GM23338 (cell line): ENCODE measurements at regions not wholly inside any gene's neighbourhood (a gene's known extent, or its start where the extent isn't known, plus 50 kb on each side); places are given as distances from the start of the nearest gene placed in this dataset.

Source experiments
- ATAC-seq: fragments of 200-7000 bp; cut with Tn5 transposase; 3 replicates; pipeline ENCODE4 v1.9.1; 2020
- DNase-seq: peaks from one replicate; pipeline ENCODE4 v3.0.0-alpha.2; 2015; ENCODE audit warnings: low spot score
- H2AFZ ChIP-seq: fragments of 200-600 bp; sonication (generic); 2 replicates; pipeline ENCODE4 v1.8.0; 2016; ENCODE audit warnings: antibody characterized with exemption, mild to moderate bottlenecking, moderate library complexity
- H3F3A ChIP-seq: fragments of 200-600 bp; sonication (generic); replicated peaks from 2 replicates; pipeline ENCODE4 v1.8.0; 2017; ENCODE audit warnings: antibody characterized with exemption, mixed run types, low read depth
- H3K27ac ChIP-seq: fragments of 200-600 bp; sonication (generic); 2 replicates; pipeline ENCODE4 v1.6.1; 2016; ENCODE audit warnings: low read depth
- H3K27me3 ChIP-seq: fragments of 200-600 bp; sonication (generic); 2 replicates; pipeline ENCODE4 v1.8.0; 2016; ENCODE audit warnings: mild to moderate bottlenecking, mixed run types, moderate library complexity; ENCODE audit not compliant: insufficient read depth
- H3K36me3 ChIP-seq: fragments of 200-600 bp; sonication (generic); 2 replicates; pipeline ENCODE4 v1.8.0; 2016; ENCODE audit warnings: mild to moderate bottlenecking; ENCODE audit not compliant: insufficient read depth
- H3K4me1 ChIP-seq: fragments of 200-600 bp; sonication (generic); 2 replicates; pipeline ENCODE4 v1.8.0; 2016; ENCODE audit warnings: mild to moderate bottlenecking, moderate library complexity; ENCODE audit not compliant: insufficient read depth
- H3K4me2 ChIP-seq: fragments of 200-600 bp; sonication (generic); 2 replicates; pipeline ENCODE4 v1.7.1; 2017; ENCODE audit warnings: mixed run types
- H3K4me3 ChIP-seq: fragments of 200-600 bp; sonication (generic); 2 replicates; pipeline ENCODE4 v1.6.1; 2016; ENCODE audit warnings: mixed run types
- H3K79me2 ChIP-seq: fragments of 200-600 bp; sonication (generic); replicated peaks from 2 replicates; pipeline ENCODE4 v1.8.0; 2017; ENCODE audit warnings: mild to moderate bottlenecking; ENCODE audit not compliant: insufficient read depth
- H3K9me2 ChIP-seq: fragments of 200-600 bp; sonication (generic); 2 replicates; pipeline ENCODE4 v1.8.0; 2017; ENCODE audit not compliant: insufficient read depth
- H4K20me1 ChIP-seq: fragments of 200-600 bp; sonication (generic); replicated peaks from 2 replicates; pipeline ENCODE4 v1.8.0; 2017; ENCODE audit warnings: mild to moderate bottlenecking; ENCODE audit not compliant: insufficient read depth
- H3K27ac Mint-ChIP-seq: 2 replicates; pipeline ENCODE4 v1.8.0; 2020; ENCODE audit warnings: inconsistent platforms, mild to moderate bottlenecking, moderate library complexity, mixed read lengths
- H3K27me3 Mint-ChIP-seq: 3 replicates; pipeline ENCODE4 v1.8.0; 2022; ENCODE audit warnings: low read depth, mild to moderate bottlenecking, moderate library complexity, mixed read lengths, inconsistent platforms; ENCODE audit not compliant: insufficient read depth, poor library complexity
- H3K36me3 Mint-ChIP-seq: 3 replicates; pipeline ENCODE4 v1.8.0; 2021; ENCODE audit warnings: low read depth, mild to moderate bottlenecking, inconsistent platforms, moderate library complexity, mixed read lengths
- H3K4me1 Mint-ChIP-seq: 3 replicates; pipeline ENCODE4 v1.8.0; 2020; ENCODE audit warnings: mild to moderate bottlenecking, inconsistent platforms, mixed read lengths
- H3K4me3 Mint-ChIP-seq: 3 replicates; pipeline ENCODE4 v1.8.0; 2021; ENCODE audit warnings: moderate library complexity, mild to moderate bottlenecking, inconsistent platforms, mixed read lengths
- H3K9me3 Mint-ChIP-seq: 3 replicates; pipeline ENCODE4 v1.8.0; 2020; ENCODE audit warnings: moderate library complexity, mild to moderate bottlenecking, inconsistent platforms, mixed read lengths
- EZH2 ChIP-seq: fragments of 200-600 bp; sonication (generic); IDR thresholded peaks from one replicate; pipeline ENCODE4 v1.8.0; 2017; ENCODE audit warnings: antibody characterized with exemption, mild to moderate bottlenecking, low read depth; ENCODE audit not compliant: unreplicated experiment
- JUNB ChIP-seq: IDR thresholded peaks from one replicate; pipeline ENCODE4 v1.6.1; 2016; ENCODE audit warnings: antibody characterized with exemption; ENCODE audit not compliant: unreplicated experiment
- NANOG ChIP-seq: IDR thresholded peaks from 2 replicates; pipeline ENCODE4 v1.6.1; 2016; ENCODE audit warnings: antibody characterized with exemption, borderline replicate concordance
- STAT1 ChIP-seq: IDR thresholded peaks from one replicate; pipeline ENCODE4 v1.6.1; 2016; ENCODE audit warnings: antibody characterized with exemption; ENCODE audit not compliant: unreplicated experiment
- ZNF114 ChIP-seq: fragments of 250-450 bp; sonication (Bioruptor Pico); IDR thresholded peaks from 2 replicates; pipeline ENCODE4 v1.5.0; 2020; ENCODE audit warnings: mild to moderate bottlenecking, moderate library complexity
- TF ChIP-seq, protein P1 (sequence below): IDR thresholded peaks from 2 replicates; pipeline ENCODE4 v1.6.1; 2016; ENCODE audit warnings: antibody characterized with exemption
- TF ChIP-seq, protein P2 (sequence below), 2 experiments: fragments of 200-600 bp in 1 of 2; sonication (generic) in 1 of 2; conservative IDR thresholded peaks; 2 replicates each; pipeline versions ENCODE4 v1.5.1 to v1.6.1; 2016 to 2017; ENCODE audit warnings: antibody characterized with exemption in 2 of 2, low read depth in 2 of 2, mild to moderate bottlenecking in 2 of 2, moderate library complexity in 1 of 2
- TF ChIP-seq, protein P3 (sequence below): fragments of 250-450 bp; sonication (Bioruptor Pico); IDR thresholded peaks from 2 replicates; pipeline ENCODE4 v1.5.0; 2020; ENCODE audit warnings: mild to moderate bottlenecking, moderate library complexity

DNA sequence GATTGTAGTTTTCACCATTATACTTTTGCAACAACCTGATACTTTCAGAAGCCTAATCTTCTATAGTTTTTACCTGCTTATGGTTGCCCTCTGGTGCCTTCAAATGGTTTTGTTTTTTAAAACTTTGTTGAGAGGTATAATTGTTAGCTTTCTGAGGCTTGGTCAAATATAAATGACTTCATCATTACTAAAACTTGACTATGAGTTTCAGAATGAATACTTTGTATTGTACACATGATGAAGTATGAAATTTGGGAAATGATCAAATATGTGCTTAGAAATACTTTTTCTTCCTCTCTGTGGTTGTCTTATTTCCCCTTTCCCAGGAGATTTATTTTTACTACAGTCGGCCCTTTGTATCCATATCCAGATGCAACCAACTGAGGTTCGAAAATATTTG is 151.8 kb upstream of the B3GALT2 start:
- Mint-ChIP-seq H3K36me3 (peaks cover 5% of the 10 kb centered on the region; the same call in 1 of the 3 replicates), H3K27ac (no peak overlapping the region), H3K27me3 (no peaks in the 10 kb centered on the region), H3K9me3 (peaks cover 4% of the 10 kb centered on the region; the same call in 2 of the 3 replicates), H3K4me1 (peaks cover 2% of the 10 kb centered on the region; the same call in 1 of the 3 replicates), H3K4me3 (no peak overlapping the region)
- Histone ChIP-seq H3F3A (no peaks in the 10 kb centered on the region), H3K4me1 (no peaks in the 10 kb centered on the region), H3K9me2 (no peaks in the 10 kb centered on the region; the same call in 1 of the 2 replicates), H3K36me3 (no peaks in the 10 kb centered on the region), H3K79me2 (no peaks in the 10 kb centered on the region), H4K20me1 (no peaks in the 10 kb centered on the region), H3K27ac (no peak overlapping the region), H3K27me3 (no peaks in the 10 kb centered on the region), H3K4me2 (no peak overlapping the region), H3K4me3 (no peak overlapping the region), H2AFZ (no peak overlapping the region)
- no peak for ATAC-seq
- no peak for DNase-seq
- no peak for TF ChIP-seq JUNB
- TF ChIP-seq, protein P1, sequence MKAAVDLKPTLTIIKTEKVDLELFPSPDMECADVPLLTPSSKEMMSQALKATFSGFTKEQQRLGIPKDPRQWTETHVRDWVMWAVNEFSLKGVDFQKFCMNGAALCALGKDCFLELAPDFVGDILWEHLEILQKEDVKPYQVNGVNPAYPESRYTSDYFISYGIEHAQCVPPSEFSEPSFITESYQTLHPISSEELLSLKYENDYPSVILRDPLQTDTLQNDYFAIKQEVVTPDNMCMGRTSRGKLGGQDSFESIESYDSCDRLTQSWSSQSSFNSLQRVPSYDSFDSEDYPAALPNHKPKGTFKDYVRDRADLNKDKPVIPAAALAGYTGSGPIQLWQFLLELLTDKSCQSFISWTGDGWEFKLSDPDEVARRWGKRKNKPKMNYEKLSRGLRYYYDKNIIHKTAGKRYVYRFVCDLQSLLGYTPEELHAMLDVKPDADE, result no peak
- TF ChIP-seq, protein P2, sequence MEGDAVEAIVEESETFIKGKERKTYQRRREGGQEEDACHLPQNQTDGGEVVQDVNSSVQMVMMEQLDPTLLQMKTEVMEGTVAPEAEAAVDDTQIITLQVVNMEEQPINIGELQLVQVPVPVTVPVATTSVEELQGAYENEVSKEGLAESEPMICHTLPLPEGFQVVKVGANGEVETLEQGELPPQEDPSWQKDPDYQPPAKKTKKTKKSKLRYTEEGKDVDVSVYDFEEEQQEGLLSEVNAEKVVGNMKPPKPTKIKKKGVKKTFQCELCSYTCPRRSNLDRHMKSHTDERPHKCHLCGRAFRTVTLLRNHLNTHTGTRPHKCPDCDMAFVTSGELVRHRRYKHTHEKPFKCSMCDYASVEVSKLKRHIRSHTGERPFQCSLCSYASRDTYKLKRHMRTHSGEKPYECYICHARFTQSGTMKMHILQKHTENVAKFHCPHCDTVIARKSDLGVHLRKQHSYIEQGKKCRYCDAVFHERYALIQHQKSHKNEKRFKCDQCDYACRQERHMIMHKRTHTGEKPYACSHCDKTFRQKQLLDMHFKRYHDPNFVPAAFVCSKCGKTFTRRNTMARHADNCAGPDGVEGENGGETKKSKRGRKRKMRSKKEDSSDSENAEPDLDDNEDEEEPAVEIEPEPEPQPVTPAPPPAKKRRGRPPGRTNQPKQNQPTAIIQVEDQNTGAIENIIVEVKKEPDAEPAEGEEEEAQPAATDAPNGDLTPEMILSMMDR (conservative IDR thresholded peaks at IDR 0.05; ENCODE audit: low read depth in 2 of 2), result peak; percentile 26 to 34; a peak in 1 of 4 replicates
- TF ChIP-seq ZNF114 (CRISPR knock-in tag), result no peak
- TF ChIP-seq STAT1, result no peak
- no peak for TF ChIP-seq EZH2

DNA sequence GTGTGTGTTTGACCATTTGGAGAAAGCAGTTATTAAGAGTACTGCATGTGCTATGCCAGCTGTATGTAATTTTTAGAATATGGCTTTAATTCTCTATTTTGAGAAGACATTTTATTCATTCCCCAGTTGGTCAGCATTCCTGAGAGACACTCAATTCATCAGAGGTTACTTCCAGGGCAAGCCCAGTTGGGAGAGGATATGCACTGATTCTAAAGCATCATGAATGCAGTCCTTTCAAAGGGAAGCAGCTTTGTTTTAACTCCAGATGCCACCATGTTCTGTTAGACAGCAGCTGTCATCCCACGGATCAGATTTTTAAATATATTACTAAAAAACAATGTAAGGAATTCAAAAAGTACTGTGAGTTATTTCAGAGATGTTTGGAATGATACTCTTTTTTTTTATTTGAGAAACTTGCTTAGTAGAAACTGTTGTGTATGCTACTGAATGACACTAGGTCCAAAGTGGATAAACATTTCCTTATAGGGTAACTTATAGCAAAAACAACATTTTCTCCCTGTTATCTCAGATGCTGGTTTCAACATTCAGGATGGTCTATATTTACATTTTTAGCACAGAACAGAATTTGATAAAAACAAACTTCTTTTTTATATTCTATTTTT is 149.5 kb upstream of the B3GALT2 start:
- Histone ChIP-seq H3K9me2 (no peaks in the 10 kb centered on the region; the same call in 1 of the 2 replicates), H3K79me2 (no peaks in the 10 kb centered on the region), H2AFZ (no peak overlapping the region), H3K4me3 (no peak overlapping the region), H3K27me3 (no peaks in the 10 kb centered on the region), H3K36me3 (no peaks in the 10 kb centered on the region), H3K4me2 (no peak overlapping the region), H3K4me1 (no peaks in the 10 kb centered on the region), H4K20me1 (no peaks in the 10 kb centered on the region), H3K27ac (no peak overlapping the region), H3F3A (no peaks in the 10 kb centered on the region)
- TF ChIP-seq, protein P3, sequence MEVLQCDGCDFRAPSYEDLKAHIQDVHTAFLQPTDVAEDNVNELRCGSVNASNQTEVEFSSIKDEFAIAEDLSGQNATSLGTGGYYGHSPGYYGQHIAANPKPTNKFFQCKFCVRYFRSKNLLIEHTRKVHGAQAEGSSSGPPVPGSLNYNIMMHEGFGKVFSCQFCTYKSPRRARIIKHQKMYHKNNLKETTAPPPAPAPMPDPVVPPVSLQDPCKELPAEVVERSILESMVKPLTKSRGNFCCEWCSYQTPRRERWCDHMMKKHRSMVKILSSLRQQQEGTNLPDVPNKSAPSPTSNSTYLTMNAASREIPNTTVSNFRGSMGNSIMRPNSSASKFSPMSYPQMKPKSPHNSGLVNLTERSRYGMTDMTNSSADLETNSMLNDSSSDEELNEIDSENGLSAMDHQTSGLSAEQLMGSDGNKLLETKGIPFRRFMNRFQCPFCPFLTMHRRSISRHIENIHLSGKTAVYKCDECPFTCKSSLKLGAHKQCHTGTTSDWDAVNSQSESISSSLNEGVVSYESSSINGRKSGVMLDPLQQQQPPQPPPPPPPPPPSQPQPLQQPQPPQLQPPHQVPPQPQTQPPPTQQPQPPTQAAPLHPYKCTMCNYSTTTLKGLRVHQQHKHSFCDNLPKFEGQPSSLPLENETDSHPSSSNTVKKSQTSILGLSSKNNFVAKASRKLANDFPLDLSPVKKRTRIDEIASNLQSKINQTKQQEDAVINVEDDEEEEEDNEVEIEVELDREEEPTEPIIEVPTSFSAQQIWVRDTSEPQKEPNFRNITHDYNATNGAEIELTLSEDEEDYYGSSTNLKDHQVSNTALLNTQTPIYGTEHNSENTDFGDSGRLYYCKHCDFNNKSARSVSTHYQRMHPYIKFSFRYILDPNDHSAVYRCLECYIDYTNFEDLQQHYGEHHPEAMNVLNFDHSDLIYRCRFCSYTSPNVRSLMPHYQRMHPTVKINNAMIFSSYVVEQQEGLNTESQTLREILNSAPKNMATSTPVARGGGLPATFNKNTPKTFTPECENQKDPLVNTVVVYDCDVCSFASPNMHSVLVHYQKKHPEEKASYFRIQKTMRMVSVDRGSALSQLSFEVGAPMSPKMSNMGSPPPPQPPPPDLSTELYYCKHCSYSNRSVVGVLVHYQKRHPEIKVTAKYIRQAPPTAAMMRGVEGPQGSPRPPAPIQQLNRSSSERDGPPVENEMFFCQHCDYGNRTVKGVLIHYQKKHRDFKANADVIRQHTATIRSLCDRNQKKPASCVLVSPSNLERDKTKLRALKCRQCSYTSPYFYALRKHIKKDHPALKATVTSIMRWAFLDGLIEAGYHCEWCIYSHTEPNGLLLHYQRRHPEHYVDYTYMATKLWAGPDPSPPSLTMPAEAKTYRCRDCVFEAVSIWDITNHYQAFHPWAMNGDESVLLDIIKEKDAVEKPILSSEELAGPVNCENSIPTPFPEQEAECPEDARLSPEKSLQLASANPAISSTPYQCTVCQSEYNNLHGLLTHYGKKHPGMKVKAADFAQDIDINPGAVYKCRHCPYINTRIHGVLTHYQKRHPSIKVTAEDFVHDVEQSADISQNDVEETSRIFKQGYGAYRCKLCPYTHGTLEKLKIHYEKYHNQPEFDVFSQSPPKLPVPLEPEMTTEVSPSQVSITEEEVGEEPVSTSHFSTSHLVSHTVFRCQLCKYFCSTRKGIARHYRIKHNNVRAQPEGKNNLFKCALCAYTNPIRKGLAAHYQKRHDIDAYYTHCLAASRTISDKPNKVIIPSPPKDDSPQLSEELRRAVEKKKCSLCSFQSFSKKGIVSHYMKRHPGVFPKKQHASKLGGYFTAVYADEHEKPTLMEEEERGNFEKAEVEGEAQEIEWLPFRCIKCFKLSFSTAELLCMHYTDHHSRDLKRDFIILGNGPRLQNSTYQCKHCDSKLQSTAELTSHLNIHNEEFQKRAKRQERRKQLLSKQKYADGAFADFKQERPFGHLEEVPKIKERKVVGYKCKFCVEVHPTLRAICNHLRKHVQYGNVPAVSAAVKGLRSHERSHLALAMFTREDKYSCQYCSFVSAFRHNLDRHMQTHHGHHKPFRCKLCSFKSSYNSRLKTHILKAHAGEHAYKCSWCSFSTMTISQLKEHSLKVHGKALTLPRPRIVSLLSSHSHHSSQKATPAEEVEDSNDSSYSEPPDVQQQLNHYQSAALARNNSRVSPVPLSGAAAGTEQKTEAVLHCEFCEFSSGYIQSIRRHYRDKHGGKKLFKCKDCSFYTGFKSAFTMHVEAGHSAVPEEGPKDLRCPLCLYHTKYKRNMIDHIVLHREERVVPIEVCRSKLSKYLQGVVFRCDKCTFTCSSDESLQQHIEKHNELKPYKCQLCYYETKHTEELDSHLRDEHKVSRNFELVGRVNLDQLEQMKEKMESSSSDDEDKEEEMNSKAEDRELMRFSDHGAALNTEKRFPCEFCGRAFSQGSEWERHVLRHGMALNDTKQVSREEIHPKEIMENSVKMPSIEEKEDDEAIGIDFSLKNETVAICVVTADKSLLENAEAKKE, result 0 out of 2 replicates have a peak, but pooled peaks have one; percentile 4
- TF ChIP-seq NANOG, result no peak
- ATAC-seq (no peak), DNase-seq (peak; percentile 28)
- Mint-ChIP-seq H3K9me3 (peaks cover 14% of the 10 kb centered on the region; the same call in 2 of the 3 replicates), H3K4me1 (peaks cover 2% of the 10 kb centered on the region; the same call in 1 of the 3 replicates), H3K27ac (no peak overlapping the region), H3K27me3 (no peaks in the 10 kb centered on the region), H3K4me3 (no peak overlapping the region), H3K36me3 (peaks cover 7% of the 10 kb centered on the region; the same call in 1 of the 3 replicates)
